GM06990 (cell line): ENCODE measurements at regions not wholly inside any gene's neighbourhood (a gene's known extent, or its start where the extent isn't known, plus 50 kb on each side); places are given as distances from the start of the nearest gene placed in this dataset.
A peak's percentile ranks its signal among the peaks of the same experiment; 100 is the strongest.

Experiments used
- DNase-seq: peaks from one replicate; pipeline ENCODE4 v3.0.0-alpha.2; 2011; ENCODE audit not compliant: insufficient read length; ENCODE audit errors: extremely low read depth
- H3K27me3 ChIP-seq: replicated peaks from 2 replicates; pipeline ENCODE4 v1.6.0; 2011; ENCODE audit warnings: low read length; ENCODE audit not compliant: control insufficient read depth, insufficient read depth
- H3K36me3 ChIP-seq: 2 replicates; pipeline ENCODE4 v1.5.1; 2011; ENCODE audit warnings: low read length; ENCODE audit not compliant: control insufficient read depth, insufficient read depth
- H3K4me3 ChIP-seq: replicated peaks from 2 replicates; pipeline ENCODE4 v1.5.1; 2011; ENCODE audit warnings: low read depth, mild to moderate bottlenecking, control low read depth, low read length
- TF ChIP-seq, protein P1 (sequence below): IDR thresholded peaks from 2 replicates; pipeline ENCODE4 v1.5.1; 2011; ENCODE audit warnings: low read length, control low read depth, mild to moderate bottlenecking, inconsistent platforms; ENCODE audit not compliant: insufficient read depth, poor library complexity, severe bottlenecking

DNA sequence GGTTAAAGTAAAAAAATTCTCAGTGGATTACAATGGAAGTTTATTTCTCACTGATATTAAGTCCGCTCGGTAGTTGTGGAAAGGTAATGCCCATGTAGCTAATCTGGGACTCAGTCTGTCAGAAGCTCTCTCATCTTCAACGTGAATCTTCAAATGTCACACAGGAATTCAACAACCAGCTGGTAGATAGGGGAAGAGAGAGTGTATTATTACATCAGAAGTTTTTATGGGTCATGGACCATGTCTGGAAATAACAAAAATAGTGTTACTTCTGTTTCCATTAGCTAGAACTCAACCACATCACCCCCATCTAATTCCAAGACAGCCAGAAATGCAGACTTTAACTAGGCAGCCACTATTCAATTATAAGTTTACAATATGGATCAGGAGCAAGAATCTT, 506.1 kb upstream of the HTR2C start:
- Histone ChIP-seq H3K27me3 (no peaks in the 10 kb centered on the region), H3K4me3 (no peak overlapping the region), H3K36me3 (no peaks in the 10 kb centered on the region)
- TF ChIP-seq, protein P1, sequence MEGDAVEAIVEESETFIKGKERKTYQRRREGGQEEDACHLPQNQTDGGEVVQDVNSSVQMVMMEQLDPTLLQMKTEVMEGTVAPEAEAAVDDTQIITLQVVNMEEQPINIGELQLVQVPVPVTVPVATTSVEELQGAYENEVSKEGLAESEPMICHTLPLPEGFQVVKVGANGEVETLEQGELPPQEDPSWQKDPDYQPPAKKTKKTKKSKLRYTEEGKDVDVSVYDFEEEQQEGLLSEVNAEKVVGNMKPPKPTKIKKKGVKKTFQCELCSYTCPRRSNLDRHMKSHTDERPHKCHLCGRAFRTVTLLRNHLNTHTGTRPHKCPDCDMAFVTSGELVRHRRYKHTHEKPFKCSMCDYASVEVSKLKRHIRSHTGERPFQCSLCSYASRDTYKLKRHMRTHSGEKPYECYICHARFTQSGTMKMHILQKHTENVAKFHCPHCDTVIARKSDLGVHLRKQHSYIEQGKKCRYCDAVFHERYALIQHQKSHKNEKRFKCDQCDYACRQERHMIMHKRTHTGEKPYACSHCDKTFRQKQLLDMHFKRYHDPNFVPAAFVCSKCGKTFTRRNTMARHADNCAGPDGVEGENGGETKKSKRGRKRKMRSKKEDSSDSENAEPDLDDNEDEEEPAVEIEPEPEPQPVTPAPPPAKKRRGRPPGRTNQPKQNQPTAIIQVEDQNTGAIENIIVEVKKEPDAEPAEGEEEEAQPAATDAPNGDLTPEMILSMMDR: no peak
- DNase-seq: no peak

DNA sequence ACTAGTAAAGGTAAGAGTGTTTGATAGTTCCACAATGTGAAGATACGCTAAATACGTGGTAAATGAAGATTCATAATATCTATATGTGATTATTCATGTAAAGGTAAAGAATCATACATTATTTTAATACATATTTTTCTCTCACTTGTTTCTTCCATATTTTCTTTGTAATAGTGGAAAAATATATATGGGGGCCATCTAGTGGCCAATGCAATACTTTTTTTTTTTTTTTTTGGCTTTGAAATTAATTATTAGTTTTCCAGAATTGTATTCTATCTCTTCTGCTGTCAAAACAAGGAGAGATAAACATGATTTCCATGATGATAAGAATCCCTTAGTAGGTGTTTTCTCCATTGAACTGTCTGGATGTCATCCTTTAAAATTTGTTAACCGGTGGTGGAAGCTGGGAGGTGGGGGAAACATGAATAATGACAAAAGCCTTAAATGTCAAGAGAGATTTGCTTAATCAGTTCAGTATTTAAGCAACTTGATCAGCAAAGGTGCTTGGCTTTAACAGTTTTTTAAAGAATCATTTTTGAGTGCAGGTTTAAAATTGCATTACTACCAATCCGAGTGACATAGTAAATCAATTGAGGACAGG, 508.7 kb upstream of the HTR2C start:
- no peak for DNase-seq
- Histone ChIP-seq H3K36me3 (no peaks in the 10 kb centered on the region), H3K27me3 (no peaks in the 10 kb centered on the region), H3K4me3 (no peak overlapping the region)
- TF ChIP-seq, protein P1: peak; percentile 32

DNA sequence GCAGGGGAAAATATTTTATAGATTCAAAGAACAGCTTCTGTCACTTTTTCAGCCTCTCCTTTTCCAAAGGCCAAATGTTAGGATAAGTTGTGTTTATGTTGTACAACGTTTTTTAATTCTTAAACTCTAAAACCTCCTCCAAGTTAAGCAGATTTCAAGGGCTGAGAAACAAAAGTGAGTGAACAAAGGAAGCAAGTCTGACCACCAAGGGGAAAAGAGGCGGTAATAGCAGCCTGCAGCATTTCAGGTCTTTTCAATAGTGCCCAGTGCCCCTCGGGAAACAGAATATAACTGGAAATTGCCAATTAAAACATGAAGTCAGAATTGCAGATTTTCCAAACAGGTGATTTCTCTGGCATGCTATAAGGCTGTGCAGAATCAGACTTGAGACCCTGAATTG, 510.0 kb upstream of the HTR2C start:
- DNase-seq: no peak
- TF ChIP-seq, protein P1: no peak

DNA sequence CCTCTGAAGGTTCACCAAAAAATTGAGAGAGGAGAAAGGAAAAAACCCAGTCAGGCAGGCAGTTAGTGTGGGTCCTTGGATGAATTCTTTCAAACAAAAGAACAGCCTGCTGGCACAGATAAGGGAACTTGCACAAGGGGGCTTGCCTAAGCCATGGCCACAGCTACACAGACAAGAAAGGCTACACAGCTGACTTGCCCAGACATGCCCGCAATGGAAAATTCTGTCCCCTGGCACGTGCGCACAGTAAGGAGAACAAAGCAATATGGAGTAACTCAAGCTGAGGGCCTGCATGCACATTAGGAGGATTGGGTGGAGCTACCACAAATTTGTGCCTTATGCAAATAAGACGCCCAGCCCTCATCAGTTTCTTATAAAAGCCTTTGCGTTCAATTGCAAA, 512.5 kb upstream of the HTR2C start:
- TF ChIP-seq, protein P1: no peak
- DNase-seq: no peak

More for the DNA sequence above, 510.0 kb upstream of the HTR2C start:
- H3K36me3 ChIP-seq: no peaks in the 10 kb centered on the region
- H3K27me3 ChIP-seq: no peaks in the 10 kb centered on the region
- no peak overlapping the region for H3K4me3 ChIP-seq

DNA sequence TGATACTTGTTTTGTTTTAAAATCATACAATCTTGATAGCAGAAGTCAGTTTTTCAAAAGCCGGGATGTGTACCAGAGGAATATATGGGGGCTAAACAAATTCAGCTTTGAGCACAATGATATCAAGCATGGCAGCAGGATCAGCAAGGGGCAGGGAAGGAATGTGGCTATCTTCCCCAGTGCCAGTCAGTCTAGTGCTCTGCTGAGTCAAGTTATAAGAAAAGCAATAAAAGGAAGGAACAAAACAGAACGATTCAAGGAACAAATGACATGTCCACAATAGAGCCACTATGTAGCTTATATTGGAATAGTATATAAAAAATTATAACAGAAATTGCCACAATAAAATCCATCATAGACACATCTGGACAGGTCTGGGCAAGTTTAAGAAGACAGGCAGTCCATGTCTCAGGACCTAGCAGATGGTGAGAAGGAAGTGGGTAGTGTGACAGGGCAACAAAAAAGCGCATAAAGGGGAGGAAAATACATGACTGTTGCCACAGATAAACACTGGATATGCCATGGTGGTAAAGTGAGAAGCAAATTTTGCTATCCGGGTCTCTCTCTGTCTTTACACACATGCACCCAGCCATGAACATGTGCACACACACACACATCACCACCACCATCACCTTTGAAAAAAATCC, 518.2 kb upstream of the HTR2C start:
- DNase-seq: no peak
- no peaks in the 10 kb centered on the region for H3K27me3 ChIP-seq
- no peak overlapping the region for H3K4me3 ChIP-seq

More for the DNA sequence above, 512.5 kb upstream of the HTR2C start:
- Histone ChIP-seq H3K36me3 (no peaks in the 10 kb centered on the region), H3K4me3 (no peak overlapping the region), H3K27me3 (no peaks in the 10 kb centered on the region)

More for the DNA sequence above, 518.2 kb upstream of the HTR2C start:
- TF ChIP-seq, protein P1: no peak
- no peaks in the 10 kb centered on the region for H3K36me3 ChIP-seq
